ENCODE measurements at regions not wholly inside any gene's neighbourhood (a gene's known extent, or its start where the extent isn't known, plus 50 kb on each side); places are given as distances from the start of the nearest gene placed in this dataset.

- Histone ChIP-seq H3K4me1 (ENCODE audit: insufficient read depth, insufficient read length) (no peaks in the 10 kb centered on the region), H3K36me3 (ENCODE audit: insufficient read depth, insufficient read length, low read length) (no peaks in the 10 kb centered on the region), H3K4me3 (ENCODE audit: insufficient read length, low read depth) (no peak overlapping the region), H3K27me3 (ENCODE audit: insufficient read depth, insufficient read length) (no peaks in the 10 kb centered on the region), H3K9ac (ENCODE audit: insufficient read length, low read depth) (no peak overlapping the region), H3K9me3 (ENCODE audit: insufficient read depth, low read length) (no peaks in the 10 kb centered on the region)
- no peak for DNase-seq (ENCODE audit: low read depth, low spot score)
- TF ChIP-seq SUZ12 (IDR thresholded peaks at IDR 0.05; ENCODE audit: extremely low read depth, insufficient read depth, insufficient read length) = no peak
- TF ChIP-seq YY1 (IDR thresholded peaks at IDR 0.05; ENCODE audit: insufficient read depth, insufficient read length) = no peak
- no peak for TF ChIP-seq ZNF274 (IDR thresholded peaks at IDR 0.05; ENCODE audit: low read depth, low read length)
Measured at GRCh38 chr9:1712861-1713450, 302.2 kb upstream of the SMARCA2 start.

GRCh38 chr9:1713841-1714240 is 301.3 kb upstream of the SMARCA2 start:
- no peaks in the 10 kb centered on the region for H3K27me3 ChIP-seq (ENCODE audit: insufficient read depth, insufficient read length)
- TF ChIP-seq SUZ12 (IDR thresholded peaks at IDR 0.05; ENCODE audit: extremely low read depth, insufficient read depth, insufficient read length) (no peak), ZNF274 (IDR thresholded peaks at IDR 0.05; ENCODE audit: low read depth, low read length) (no peak), YY1 (IDR thresholded peaks at IDR 0.05; ENCODE audit: insufficient read depth, insufficient read length) (no peak)
- H3K9ac ChIP-seq (ENCODE audit: insufficient read length, low read depth) = no peak overlapping the region
- no peaks in the 10 kb centered on the region for H3K4me1 ChIP-seq (ENCODE audit: insufficient read depth, insufficient read length)
- no peaks in the 10 kb centered on the region for H3K36me3 ChIP-seq (ENCODE audit: insufficient read depth, insufficient read length, low read length)
- no peak overlapping the region for H3K4me3 ChIP-seq (ENCODE audit: insufficient read length, low read depth)
- no peaks in the 10 kb centered on the region for H3K9me3 ChIP-seq (ENCODE audit: insufficient read depth, low read length)
- no peak for DNase-seq (ENCODE audit: low read depth, low spot score)

- no peak for DNase-seq (ENCODE audit: low read depth, low spot score)
Measured at GRCh38 chr9:1717882-1718281, 297.3 kb upstream of the SMARCA2 start.

DNA sequence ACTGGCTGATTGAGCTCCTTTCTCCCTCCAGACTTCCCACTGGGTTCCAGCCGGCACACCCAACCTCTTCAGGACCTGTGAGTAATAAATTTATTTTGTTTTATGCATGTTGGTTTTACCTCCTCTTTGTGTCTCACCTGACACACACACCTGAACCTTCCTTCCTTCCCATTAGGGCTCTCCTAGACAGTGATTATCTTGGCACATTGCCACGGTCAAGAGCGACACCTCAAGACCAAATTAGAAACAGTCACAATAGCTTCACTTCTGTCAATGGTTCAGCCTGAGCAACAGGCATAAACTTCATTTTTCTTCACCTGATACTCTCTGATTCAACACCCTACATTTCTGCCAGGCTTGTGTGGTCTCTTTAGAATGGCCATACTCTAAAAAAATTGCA is 296.3 kb upstream of the SMARCA2 start:
- DNase-seq (ENCODE audit: low read depth, low spot score) = no peak

More at GRCh38 chr9:1717882-1718281, 297.3 kb upstream of the SMARCA2 start:
- no peaks in the 10 kb centered on the region for H3K36me3 ChIP-seq (ENCODE audit: insufficient read depth, insufficient read length, low read length)
- H3K4me3 ChIP-seq (ENCODE audit: insufficient read length, low read depth) = no peak overlapping the region
- peaks cover 3% of the 10 kb centered on the region; the same call in 1 of the 2 replicates for H3K9me3 ChIP-seq (ENCODE audit: insufficient read depth, low read length)
- H3K27me3 ChIP-seq (ENCODE audit: insufficient read depth, insufficient read length) = no peaks in the 10 kb centered on the region
- no peak overlapping the region for H3K9ac ChIP-seq (ENCODE audit: insufficient read length, low read depth)
- H3K4me1 ChIP-seq (ENCODE audit: insufficient read depth, insufficient read length) = no peaks in the 10 kb centered on the region
- no peak for TF ChIP-seq SUZ12 (IDR thresholded peaks at IDR 0.05; ENCODE audit: extremely low read depth, insufficient read depth, insufficient read length)

GRCh38 chr9:1721196-1721595 is 294.0 kb upstream of the SMARCA2 start:
- no peak overlapping the region for H3K4me3 ChIP-seq (ENCODE audit: insufficient read length, low read depth)
- peaks cover 6% of the 10 kb centered on the region; the same call in 1 of the 2 replicates for H3K9me3 ChIP-seq (ENCODE audit: insufficient read depth, low read length)
- no peaks in the 10 kb centered on the region for H3K27me3 ChIP-seq (ENCODE audit: insufficient read depth, insufficient read length)
- TF ChIP-seq SUZ12 (IDR thresholded peaks at IDR 0.05; ENCODE audit: extremely low read depth, insufficient read depth, insufficient read length) (no peak), ZNF274 (IDR thresholded peaks at IDR 0.05; ENCODE audit: low read depth, low read length) (no peak), YY1 (IDR thresholded peaks at IDR 0.05; ENCODE audit: insufficient read depth, insufficient read length) (no peak)
- no peak overlapping the region for H3K9ac ChIP-seq (ENCODE audit: insufficient read length, low read depth)
- H3K4me1 ChIP-seq (ENCODE audit: insufficient read depth, insufficient read length) = no peaks in the 10 kb centered on the region
- no peaks in the 10 kb centered on the region for H3K36me3 ChIP-seq (ENCODE audit: insufficient read depth, insufficient read length, low read length)
- DNase-seq (ENCODE audit: low read depth, low spot score) = no peak

More for the DNA sequence above, 296.3 kb upstream of the SMARCA2 start:
- peaks cover 6% of the 10 kb centered on the region; the same call in 1 of the 2 replicates for H3K9me3 ChIP-seq (ENCODE audit: insufficient read depth, low read length)
- no peaks in the 10 kb centered on the region for H3K36me3 ChIP-seq (ENCODE audit: insufficient read depth, insufficient read length, low read length)
- H3K9ac ChIP-seq (ENCODE audit: insufficient read length, low read depth) = no peak overlapping the region
- no peaks in the 10 kb centered on the region for H3K4me1 ChIP-seq (ENCODE audit: insufficient read depth, insufficient read length)
- TF ChIP-seq ZNF274 (IDR thresholded peaks at IDR 0.05; ENCODE audit: low read depth, low read length) = no peak
- no peak for TF ChIP-seq YY1 (IDR thresholded peaks at IDR 0.05; ENCODE audit: insufficient read depth, insufficient read length)
- TF ChIP-seq SUZ12 (IDR thresholded peaks at IDR 0.05; ENCODE audit: extremely low read depth, insufficient read depth, insufficient read length) = no peak
- H3K4me3 ChIP-seq (ENCODE audit: insufficient read length, low read depth) = no peak overlapping the region
- H3K27me3 ChIP-seq (ENCODE audit: insufficient read depth, insufficient read length) = no peaks in the 10 kb centered on the region

DNA sequence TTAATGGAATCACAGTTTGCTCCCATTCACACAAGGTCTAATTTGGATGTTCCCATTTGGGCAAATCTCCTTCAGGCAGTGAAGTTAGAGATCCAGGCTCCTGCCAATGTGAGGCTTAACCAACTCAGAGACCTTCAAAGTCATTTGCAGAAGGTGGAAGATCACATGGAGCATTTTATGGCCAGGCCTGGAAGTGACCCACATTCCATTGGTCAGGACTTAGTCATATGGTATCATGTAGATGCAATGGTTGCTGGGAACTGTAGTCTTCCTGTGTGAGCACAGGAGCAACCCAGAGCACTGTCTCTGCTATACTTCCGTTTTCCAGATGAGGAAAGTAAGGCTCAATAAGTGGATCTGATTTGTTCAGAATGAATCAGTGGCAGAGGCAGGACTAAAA is 292.7 kb upstream of the SMARCA2 start:
- no peak for TF ChIP-seq SUZ12 (IDR thresholded peaks at IDR 0.05; ENCODE audit: extremely low read depth, insufficient read depth, insufficient read length)
- no peak for TF ChIP-seq YY1 (IDR thresholded peaks at IDR 0.05; ENCODE audit: insufficient read depth, insufficient read length)
- no peak for TF ChIP-seq ZNF274 (IDR thresholded peaks at IDR 0.05; ENCODE audit: low read depth, low read length)
- H3K4me3 ChIP-seq (ENCODE audit: insufficient read length, low read depth) = no peak overlapping the region
- H3K27me3 ChIP-seq (ENCODE audit: insufficient read depth, insufficient read length) = no peaks in the 10 kb centered on the region
- DNase-seq (ENCODE audit: low read depth, low spot score) = peak; percentile 40
- no peaks in the 10 kb centered on the region for H3K36me3 ChIP-seq (ENCODE audit: insufficient read depth, insufficient read length, low read length)
- H3K4me1 ChIP-seq (ENCODE audit: insufficient read depth, insufficient read length) = no peaks in the 10 kb centered on the region
- H3K9me3 ChIP-seq (ENCODE audit: insufficient read depth, low read length) = peaks cover 6% of the 10 kb centered on the region; the same call in 1 of the 2 replicates
- no peak overlapping the region for H3K9ac ChIP-seq (ENCODE audit: insufficient read length, low read depth)

DNA sequence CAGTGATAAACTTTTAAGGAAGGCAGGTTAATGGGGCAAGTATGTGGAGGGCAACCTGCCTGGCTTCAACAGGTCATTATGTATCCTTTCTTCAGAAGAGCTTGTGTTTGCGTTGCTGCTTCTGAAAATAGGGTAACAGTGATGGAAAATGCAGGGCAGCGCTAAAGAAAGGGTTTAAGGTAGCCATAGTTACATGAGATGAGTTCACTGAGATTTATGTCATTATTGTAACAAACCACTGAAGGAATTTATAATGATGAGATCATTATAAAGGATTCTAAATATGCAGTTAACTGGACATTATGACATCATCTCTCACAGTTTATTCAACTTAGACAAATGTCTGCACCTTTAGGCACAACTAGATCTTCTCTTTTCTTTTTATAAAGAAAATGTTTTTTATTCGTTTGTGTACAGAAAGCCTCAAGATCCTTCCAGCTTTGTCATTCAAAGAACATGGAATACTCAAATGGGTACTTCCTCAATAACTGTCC is 291.6 kb upstream of the SMARCA2 start:
- H3K9ac ChIP-seq (ENCODE audit: insufficient read length, low read depth) = no peak overlapping the region
- H3K27me3 ChIP-seq (ENCODE audit: insufficient read depth, insufficient read length) = no peaks in the 10 kb centered on the region
- TF ChIP-seq YY1 (IDR thresholded peaks at IDR 0.05; ENCODE audit: insufficient read depth, insufficient read length) = no peak
- TF ChIP-seq SUZ12 (IDR thresholded peaks at IDR 0.05; ENCODE audit: extremely low read depth, insufficient read depth, insufficient read length) = no peak
- no peak for TF ChIP-seq ZNF274 (IDR thresholded peaks at IDR 0.05; ENCODE audit: low read depth, low read length)

More for the DNA sequence above, 291.6 kb upstream of the SMARCA2 start:
- Histone ChIP-seq H3K4me3 (ENCODE audit: insufficient read length, low read depth) (no peak overlapping the region), H3K4me1 (ENCODE audit: insufficient read depth, insufficient read length) (no peaks in the 10 kb centered on the region), H3K9me3 (ENCODE audit: insufficient read depth, low read length) (peaks cover 6% of the 10 kb centered on the region; the same call in 1 of the 2 replicates), H3K36me3 (ENCODE audit: insufficient read depth, insufficient read length, low read length) (no peaks in the 10 kb centered on the region)
- DNase-seq (ENCODE audit: low read depth, low spot score) = no peak

Measured in NT2/D1 (cell line).